ENCODE measurements at regions not wholly inside any gene's neighbourhood (a gene's known extent, or its start where the extent isn't known, plus 50 kb on each side); places are given as distances from the start of the nearest gene placed in this dataset.

- TF ChIP-seq CTCF (IDR thresholded peaks at IDR 0.05) (no peak), POLR2A (IDR thresholded peaks at IDR 0.05) (no peak)
These were observed 425.4 kb upstream of the VRK2 start for GRCh38 chr2:57621122-57621663.
